ENCODE measurements at regions not wholly inside any gene's neighbourhood (a gene's known extent, or its start where the extent isn't known, plus 50 kb on each side); places are given as distances from the start of the nearest gene placed in this dataset.
"Not testable (repeated sequence)": the region's sequence is repeated elsewhere in the genome, so short reads cannot be mapped to it uniquely, and the experiment has no call there.

DNA sequence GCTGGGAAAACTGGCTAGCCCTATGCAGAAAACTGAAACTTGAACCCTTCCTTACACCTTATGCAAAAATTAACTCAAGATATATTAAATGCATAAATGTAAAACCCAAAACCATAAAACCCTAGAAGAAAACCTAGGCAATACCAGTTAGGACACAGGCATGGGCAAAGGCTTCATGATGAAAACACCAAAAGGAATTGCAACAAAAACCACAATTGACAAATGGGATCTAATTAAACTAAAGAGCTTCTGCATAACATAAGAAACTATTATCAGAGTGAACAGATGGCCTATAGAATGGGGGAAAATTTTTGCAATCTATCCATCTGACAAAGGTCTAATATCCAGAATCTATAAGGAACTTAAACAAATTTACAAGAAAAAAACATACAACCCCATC lies 192.9 kb upstream of the SLC7A11 start:
- TF ChIP-seq, protein P1, sequence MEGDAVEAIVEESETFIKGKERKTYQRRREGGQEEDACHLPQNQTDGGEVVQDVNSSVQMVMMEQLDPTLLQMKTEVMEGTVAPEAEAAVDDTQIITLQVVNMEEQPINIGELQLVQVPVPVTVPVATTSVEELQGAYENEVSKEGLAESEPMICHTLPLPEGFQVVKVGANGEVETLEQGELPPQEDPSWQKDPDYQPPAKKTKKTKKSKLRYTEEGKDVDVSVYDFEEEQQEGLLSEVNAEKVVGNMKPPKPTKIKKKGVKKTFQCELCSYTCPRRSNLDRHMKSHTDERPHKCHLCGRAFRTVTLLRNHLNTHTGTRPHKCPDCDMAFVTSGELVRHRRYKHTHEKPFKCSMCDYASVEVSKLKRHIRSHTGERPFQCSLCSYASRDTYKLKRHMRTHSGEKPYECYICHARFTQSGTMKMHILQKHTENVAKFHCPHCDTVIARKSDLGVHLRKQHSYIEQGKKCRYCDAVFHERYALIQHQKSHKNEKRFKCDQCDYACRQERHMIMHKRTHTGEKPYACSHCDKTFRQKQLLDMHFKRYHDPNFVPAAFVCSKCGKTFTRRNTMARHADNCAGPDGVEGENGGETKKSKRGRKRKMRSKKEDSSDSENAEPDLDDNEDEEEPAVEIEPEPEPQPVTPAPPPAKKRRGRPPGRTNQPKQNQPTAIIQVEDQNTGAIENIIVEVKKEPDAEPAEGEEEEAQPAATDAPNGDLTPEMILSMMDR (optimal IDR thresholded peaks at IDR 0.05 in 1 of 3, IDR thresholded peaks at IDR 0.05 in 1 of 3, conservative IDR thresholded peaks at IDR 0.05 in 1 of 3; ENCODE audit: extremely low read depth in 1 of 3, insufficient read depth in 2 of 3, low read length in 3 of 3) = not testable (repeated sequence)
- not testable (repeated sequence) for TF ChIP-seq EZH2 (IDR thresholded peaks at IDR 0.05; ENCODE audit: low read length)
